GM21360 (cell line): ENCODE measurements at regions not wholly inside any gene's neighbourhood (a gene's known extent, or its start where the extent isn't known, plus 50 kb on each side); places are given as distances from the start of the nearest gene placed in this dataset.
"Not testable (repeated sequence)": the region's sequence is repeated elsewhere in the genome, so short reads cannot be mapped to it uniquely, and the experiment has no call there.

Experiments used
- ATAC-seq: cut with Tn5 transposase; IDR thresholded peaks from one replicate; pipeline ENCODE4 v1.9.1; 2021; ENCODE audit warnings: mild to moderate bottlenecking, moderate library complexity; ENCODE audit not compliant: unreplicated experiment

- ATAC-seq, result no peak
Measured at GRCh38 chr1:215023155-215023832, 59.2 kb upstream of the KCNK2 start.

GRCh38 chr1:215028954-215029353 lies 53.6 kb upstream of the KCNK2 start:
- ATAC-seq, result no peak

- not testable (repeated sequence) for ATAC-seq
Measured at GRCh38 chr1:215030581-215030980, 52.0 kb upstream of the KCNK2 start.

- ATAC-seq, result no peak
Measured at GRCh38 chr1:215031392-215031791, 51.1 kb upstream of the KCNK2 start.
